NCI-H146 treated with DMSO at 0.1 percent for 48 hours (cell line): ENCODE measurements at regions not wholly inside any gene's neighbourhood (a gene's known extent, or its start where the extent isn't known, plus 50 kb on each side); places are given as distances from the start of the nearest gene placed in this dataset.
A peak's percentile ranks its signal among the peaks of the same experiment; 100 is the strongest.
"Not testable (repeated sequence)": the region's sequence is repeated elsewhere in the genome, so short reads cannot be mapped to it uniquely, and the experiment has no call there.

Experiments
- DNase-seq: peaks from one replicate; lab custom pipeline; 2025; ENCODE audit not compliant: unreplicated experiment; lab: John Stamatoyannopoulos, UW

DNA sequence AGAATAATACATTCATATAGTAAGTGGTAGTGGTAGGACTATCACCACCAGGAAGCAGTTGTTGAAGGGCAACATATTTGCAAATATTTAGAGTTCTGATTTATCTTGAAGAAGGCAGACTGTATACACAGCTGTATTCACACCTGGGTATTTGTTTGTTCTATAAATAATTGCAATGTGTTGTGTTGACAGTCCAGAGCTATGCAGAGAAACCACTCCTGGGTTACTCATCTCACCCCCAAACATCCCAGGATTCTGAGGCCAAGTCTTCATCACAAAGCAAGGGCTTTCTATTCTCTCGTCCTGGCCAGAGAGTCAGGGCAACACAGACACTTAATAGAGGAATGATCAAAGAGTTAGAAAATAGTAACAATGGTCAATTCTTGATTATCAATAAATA is 102.1 kb upstream of the FAT3 start:
- DNase-seq: peak; percentile 4

DNA sequence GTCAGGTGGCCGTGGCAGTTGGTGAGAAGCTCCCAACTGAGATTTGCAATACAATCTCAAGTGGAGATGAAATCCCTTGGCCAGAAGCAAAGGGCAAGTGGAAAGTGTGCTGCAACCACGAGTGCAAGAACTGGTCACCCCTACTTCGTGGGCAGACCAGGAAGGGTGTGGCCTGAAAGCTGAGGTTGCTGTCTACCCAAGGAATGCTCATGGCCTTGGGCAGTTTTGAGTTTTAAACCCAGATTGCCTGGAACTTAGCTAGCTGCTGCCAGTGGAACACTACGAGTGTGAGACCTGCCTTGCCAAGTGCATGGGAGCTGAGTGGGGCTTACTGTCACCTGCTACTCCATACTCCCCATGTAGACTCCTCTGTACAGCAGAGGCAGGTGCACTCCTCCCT is 113.3 kb upstream of the FAT3 start:
- no peak for DNase-seq

DNA sequence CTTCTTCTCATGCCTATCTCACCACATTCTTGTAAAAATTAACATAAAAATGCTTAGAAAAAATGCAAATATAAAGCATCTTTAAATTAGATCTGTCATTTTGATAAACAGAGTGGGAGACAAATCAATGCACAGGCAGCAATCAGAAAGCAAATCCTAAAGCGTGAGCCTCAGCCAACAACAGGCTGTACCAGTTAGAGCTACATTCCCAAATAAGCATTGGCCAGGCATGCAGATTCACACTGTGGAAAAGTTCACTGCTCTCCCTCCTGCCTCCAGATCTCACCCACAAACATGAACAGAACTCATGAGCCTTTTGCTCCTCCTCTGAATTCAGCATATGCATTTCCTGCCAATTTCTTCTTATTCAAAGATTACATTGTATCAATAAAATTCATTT is 115.2 kb upstream of the FAT3 start:
- no peak for DNase-seq

DNA sequence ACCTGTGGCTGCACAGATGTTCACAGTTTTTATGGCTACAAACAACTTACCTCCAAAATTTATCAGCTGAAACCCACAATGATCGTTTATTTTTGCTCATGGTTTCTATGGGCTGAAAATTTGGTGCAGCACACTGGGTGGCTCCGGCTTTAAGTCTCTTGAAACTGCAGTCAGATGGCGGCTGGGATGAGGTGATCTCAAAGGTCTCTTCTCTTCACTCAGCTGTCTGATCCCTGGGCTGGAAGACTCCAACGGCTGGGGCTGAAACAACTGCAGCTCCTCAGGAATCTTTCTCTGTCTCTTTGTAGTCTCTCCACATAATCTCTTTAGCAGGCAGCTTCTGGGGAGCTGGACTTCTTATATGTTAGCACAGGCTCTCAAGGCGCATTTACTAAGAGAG is 117.3 kb upstream of the FAT3 start:
- no peak for DNase-seq

DNA sequence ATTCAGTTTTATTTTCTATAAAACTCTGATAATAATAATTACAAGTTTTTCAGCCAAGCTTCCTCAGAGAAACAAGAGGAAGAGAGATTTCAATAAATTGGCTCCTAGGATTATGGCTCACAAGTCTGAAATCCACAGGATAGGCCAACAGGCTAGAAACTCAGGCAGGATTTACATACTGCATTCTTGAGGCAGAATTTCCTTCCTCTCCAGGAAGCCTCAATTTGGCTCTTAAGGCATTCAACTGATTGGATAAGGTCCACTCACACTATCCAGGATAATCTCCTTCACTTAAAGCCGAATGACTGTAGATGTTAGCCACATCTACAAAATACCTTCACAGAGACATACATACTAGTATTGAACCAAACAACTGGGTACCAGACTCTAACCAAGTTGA is 120.3 kb upstream of the FAT3 start:
- no peak for DNase-seq

DNA sequence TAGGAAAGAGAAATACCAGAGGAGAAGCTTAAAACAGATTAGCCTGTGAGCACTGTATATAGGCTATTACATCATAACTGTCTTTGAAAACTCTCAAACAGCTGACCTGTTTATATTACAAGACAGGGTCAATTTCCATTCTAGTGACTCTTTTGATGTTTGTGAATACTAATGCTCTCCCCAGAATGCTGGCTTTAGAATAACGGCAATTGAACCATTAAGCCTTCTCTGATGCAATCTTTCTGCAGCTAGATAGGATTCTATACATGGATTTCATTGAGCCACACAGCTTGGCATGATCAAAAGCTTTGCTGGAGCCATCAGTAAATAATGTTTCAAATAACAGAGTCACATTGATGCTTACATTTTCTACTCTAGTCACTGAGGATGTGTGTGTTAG is 122.7 kb upstream of the FAT3 start:
- peak; percentile 6 for DNase-seq

DNA sequence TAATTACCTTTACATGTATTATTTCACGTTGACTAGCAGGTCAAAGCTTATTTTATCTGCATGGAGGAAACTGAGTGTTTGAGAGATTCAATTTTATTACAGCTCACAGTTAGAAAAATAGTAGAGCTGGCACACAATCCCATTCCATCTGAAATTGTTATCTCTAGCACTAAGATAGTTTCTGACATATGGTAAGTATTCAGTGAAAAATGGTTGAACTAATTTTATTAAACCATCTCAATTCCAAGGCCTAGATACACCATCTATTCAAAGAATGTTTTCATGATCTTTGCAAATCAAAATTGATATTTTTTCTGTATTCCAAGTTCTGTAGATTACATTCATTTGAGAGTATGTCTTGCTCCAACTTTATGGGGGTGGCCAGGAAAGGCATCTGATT is 125.4 kb upstream of the FAT3 start:
- no peak for DNase-seq

DNA sequence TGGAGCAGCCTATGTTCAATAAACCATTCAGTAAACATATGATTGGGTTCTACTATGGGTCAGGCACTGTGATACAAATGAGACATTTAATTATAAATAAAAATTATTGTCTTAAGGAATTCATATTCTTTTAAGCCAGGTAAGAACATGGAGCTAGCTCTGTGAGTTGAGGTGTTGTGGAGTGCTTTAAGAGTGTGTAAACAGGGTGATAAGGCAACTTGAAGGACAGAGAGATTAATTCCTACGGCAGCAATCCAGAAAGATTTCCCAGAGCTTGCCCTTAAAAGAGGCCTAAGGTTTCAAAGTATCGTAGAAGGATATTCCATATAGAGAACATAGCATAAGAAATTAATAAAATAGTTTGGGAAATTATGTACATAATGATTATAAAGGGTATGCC is 126.4 kb upstream of the FAT3 start:
- DNase-seq: no peak

DNA sequence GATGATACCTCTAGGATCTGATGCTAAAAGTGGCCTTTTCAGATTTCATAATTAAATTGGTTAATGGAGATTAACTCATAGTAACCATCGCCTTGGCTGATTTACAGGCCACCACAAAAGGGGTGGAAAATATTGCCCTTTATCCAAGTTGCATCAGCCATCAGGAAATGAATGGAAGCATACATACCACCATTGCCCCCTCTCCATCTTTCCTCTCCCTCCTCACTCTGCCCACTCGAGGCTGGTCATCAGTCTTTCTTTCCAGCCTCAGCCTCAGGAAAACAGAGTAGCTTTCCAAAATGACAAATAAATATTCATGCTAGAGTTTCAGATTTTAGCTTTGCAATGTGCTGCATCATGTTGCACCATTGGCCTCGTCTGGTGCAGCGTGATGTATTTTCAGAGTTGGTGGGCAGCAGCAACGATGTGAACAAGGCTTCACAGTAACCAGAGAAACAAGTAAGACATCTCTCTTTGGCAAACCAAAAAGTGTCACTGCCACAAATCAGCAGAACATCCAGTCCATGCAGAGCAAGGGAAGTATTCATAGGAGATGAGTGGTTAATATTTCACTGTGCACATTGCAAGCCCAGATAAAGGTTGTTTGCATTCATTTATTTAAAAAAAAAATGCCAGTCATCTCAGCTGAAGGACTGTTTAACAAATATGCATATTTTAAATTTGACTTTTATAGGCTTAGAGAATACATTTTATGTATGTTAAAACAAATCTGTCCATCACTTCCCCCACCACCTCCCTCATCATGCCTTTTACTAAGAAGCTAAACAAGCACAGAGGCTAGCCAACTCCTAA is 136.7 kb upstream of the FAT3 start:
- no peak for DNase-seq

DNA sequence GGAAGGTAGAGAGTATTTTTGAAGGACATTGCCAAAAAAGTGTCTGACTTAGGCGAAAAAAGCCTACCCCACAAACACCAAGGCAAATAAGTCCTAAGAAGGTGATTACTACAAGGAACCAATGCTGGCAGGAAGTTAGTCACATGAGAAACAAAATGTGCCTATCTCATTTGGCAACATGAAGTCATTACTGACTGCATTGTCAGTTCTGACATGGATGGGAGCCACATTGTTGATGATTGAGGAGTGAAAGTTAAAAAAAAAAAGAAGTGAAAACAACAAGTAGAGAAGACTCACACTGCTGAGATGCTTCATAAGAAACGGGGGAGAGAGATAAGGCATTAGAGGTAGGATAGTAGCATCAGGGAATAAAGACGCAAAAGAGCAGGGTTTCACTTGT is 141.5 kb upstream of the FAT3 start:
- DNase-seq: no peak

DNA sequence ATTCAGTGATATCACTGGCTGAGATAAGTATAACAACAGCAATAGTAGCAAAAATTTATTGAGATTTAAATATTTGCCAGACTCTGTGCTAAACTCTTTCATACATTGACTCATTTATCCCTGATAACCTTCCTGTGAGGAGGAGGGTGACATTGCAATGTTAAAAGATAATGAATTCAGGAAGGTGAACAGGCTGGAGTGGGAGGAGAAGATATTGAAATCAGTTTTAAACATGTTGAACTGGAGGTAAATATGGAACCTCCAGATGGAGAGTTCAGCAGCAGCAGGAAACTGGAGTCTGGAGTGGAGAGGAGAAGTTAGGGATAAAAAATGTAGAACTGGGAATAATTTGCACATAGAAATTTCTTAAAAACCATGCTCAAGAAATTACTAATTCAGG is 142.0 kb upstream of the FAT3 start:
- no peak for DNase-seq

DNA sequence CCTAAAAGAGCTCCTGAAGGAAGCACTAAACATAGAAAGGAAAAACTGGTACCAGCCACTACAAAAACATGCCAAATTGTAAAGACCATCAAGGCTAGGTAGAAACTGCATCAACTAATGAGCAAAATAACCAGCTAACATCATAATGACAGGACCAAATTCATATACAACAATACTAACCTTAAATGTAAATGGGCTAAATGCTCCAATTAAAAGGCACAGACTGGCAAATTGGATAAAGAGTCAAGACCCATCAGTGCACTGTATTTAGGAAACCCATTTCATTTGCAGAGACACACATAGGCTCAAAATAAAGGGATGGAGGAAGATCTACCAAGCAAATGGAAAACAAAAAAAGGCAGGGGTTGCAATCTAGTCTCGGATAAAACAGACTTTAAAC is 150.1 kb upstream of the FAT3 start:
- not testable (repeated sequence) for DNase-seq

DNA sequence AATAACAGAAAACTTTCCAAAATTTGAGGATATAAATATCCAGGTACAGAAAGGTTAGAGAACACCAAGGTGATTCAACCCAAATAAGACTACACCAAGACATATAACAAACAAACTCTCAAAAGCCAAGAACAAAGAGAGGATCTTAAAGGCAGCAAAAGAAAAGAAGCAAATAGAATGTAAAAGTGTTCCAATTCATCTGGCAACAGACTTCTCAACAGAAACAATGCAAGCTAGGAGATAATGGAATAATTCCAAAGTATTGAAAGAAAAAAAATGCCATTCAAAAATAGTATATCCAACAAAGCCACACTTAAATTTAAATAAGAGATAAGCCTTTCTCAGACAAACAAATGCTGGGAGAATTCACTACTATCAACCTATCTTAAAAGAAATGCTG is 153.0 kb upstream of the FAT3 start:
- no peak for DNase-seq

DNA sequence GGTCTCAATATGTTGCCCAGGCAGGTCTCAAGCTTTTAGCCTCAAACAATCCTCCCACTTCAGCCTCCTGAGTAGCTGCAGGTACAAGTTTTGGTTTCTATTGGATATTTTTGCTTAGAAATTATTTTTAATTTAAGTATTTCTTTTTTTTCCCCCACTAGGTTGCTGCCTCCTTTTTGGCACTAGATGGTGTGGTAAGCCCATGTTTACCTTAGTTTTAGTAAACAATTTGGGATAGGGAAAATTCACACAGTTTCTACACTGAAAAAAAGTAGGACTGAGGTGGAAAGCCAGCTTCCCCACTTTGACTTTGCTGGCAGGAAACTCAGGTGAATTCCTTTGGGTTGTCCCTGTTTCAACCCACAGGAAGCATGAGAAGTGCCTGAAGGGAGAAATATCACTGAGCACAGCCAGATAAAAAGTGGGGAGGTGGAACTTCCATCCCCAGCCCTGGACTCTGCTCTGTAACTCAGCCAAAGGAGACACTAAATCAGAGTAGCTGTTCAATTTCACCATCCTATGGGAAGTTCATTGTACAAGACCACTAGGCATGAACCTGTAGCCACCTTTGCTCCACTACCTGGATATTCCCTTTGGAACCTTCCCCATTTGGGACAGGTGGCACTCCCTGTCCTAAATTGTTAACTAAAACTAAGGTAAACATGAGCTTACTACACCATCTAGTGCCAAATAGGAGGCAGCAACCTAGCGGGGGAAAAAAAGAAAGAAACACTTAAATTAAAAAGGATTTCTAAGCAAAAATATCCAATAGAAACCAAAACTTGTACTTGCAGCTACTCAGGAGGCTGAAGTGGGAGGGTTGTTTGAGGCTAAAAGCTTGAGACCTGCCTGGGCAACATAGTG is 154.4 kb upstream of the FAT3 start:
- DNase-seq: no peak

DNA sequence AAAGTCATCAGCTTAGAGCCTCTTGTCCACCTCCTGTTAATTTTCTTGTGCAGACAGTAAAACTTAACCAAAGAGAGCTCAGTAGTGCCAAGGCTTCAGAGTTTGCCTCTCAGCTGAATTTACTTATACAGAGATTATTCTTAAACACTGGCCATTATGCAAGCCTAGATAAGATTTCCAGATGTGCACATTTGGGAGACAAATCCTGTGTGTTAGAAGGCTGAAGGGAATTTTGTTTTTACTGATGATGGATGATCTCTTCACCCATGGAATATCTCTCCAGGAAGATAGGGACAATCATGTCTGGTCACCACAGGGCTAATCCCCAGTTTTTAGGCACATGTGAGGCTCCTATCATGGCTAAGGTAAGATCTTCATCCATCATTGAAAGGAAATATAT is 157.6 kb upstream of the FAT3 start:
- no peak for DNase-seq

DNA sequence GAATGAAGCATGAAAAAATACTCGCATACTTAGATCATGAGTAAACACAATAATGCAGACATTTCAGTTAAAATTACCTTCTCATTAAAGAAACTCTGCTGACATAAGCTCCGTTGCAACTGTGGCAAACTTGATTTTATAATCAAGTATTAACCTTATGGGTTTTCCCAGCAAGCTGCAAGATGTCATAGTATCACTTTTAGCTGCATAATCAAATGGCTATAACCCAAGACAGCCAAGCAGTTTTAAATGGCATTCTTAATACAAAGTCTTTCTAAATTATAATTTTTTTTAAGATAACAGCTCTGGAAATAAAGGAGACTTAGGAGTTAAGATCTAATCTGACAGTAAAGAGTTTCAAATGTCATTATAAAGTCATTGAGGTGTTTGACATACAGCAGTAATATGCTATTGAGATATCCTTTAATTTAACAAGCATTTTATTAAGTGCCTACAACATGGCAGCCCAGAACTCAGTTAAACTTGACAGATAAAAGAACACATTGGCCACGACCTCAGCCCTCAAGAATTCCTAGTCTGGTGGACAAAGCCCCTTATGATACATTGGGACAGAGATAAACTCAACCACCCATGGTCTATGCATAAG is 163.1 kb upstream of the FAT3 start:
- DNase-seq: no peak

DNA sequence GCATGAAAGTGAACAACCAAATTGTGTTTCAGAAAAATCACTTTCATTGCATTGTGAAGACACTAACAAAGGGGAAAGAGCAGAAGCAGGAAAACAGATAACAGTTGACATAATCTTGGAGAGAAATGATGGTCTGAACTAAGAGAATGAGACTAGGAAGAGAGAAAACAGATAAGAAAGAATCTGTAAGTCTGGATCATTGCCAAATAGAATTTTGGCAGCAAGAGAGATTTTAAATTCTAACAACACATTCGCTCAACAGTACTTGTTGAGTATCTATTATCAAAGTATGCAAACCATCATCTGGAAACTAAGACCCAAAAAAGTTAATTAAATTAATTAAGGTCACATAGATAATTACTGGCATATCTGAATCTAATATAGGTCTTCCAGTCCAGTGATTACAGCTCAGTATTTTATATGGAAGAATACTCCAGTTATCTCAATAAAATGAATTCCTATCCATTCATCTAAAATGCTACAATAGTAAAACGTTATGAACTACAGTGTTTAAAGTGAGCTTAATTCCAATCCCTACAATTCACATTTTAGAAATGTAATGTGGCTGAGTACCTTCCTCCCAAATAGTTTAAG is 166.7 kb upstream of the FAT3 start:
- DNase-seq: no peak

DNA sequence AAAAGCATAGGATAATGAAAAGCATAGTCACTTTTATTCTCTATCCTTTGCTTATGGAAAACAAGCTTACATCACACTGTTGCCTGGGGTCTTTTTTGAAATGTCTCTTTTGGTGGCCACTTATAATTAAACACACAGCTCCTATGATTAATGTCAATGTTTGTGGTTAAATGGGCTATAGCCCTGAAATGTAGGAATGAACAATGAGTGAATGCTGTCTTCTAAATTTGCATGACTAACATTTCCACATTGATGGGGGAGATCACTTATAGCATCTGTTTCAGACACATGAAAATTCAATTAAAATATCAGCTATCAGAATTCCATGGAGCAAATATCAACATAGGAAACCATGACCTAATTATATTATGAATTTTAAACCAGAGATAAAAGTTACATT is 171.4 kb upstream of the FAT3 start:
- DNase-seq: no peak

DNA sequence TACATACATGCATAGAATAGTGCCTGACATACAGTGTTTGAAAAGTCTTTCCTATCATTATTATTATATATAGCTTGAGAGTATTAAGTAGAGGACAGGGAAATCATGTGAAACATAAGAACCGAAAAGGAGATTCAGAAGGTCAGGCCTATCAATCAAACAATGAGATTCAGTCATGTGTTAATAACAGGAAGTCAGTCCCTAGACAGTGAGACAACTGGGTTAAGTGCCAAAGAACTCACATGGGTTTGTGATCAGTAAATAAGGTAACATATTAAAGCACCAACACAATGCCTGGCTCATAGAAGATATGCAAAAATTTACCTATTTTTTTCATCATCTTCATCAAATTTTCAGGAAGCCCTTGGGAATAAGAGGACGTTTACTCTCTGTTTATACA is 174.3 kb upstream of the FAT3 start:
- no peak for DNase-seq

DNA sequence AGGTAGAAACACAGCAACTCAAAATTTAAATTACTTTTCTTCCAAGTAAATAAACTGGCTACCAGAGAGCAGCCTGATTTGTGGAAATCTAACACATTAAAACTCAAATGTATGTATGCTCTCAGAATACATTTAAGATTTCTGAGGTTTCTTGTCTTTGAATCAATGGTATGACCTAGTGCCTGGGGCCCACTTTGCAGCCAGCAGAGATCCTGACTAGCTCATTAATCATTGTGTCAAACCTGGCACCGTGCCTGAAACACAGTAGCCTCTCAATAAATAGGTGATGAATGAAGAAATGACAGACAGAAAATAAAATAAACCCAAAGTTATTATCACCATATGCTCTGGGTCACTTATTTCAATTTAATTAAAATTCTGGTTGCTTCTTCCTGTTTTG is 176.2 kb upstream of the FAT3 start:
- no peak for DNase-seq

DNA sequence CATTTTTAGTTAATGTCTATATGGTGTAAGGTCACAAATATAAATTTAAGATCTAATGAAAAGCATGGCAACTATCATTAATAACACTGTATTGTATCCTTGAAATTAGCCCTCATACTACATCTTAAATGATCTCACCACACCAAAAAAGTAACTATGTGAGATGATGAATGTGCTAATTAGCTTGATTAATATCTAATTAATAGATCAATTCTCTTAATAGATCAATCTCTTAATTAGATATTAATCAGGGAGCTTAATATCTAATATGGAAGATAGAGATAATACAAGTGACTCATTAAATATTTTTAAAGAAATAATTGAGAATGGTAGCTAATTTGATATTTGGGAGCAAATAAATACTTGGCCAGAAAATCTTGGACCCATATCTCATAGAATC is 178.5 kb upstream of the FAT3 start:
- no peak for DNase-seq

DNA sequence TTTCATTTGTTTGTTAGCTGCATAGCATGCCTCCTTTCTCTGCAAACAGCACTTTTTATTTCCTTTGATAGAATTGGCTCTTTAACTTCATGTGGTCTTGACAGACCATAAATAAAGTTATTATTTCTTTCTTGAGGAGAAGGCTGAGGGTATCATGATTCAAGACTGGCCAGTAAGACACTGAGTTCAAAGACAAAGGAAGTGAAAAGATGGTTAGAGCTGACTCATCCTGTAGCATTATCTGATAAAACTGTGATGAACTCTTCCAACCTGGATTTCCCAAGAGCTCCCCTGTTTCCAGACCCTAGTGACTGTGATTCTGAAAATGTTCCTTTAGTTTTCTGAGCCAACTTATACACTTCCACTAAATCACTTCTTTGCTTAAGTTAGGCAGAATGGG is 179.3 kb upstream of the FAT3 start:
- no peak for DNase-seq
